ENCODE measurements at regions not wholly inside any gene's neighbourhood (a gene's known extent, or its start where the extent isn't known, plus 50 kb on each side); places are given as distances from the start of the nearest gene placed in this dataset.
A peak's percentile ranks its signal among the peaks of the same experiment; 100 is the strongest.
"Not testable (repeated sequence)": the region's sequence is repeated elsewhere in the genome, so short reads cannot be mapped to it uniquely, and the experiment has no call there.

- H3K27me3 Mint-ChIP-seq (ENCODE audit: low read depth), result no peaks in the 10 kb centered on the region
- H3K4me3 Mint-ChIP-seq, result no peak overlapping the region
- no peaks in the 10 kb centered on the region for H3K9me3 Mint-ChIP-seq
- peak overlapping the region; percentile 13 to 51 (median 15) for H3K27ac Mint-ChIP-seq
- TF ChIP-seq, protein P1, sequence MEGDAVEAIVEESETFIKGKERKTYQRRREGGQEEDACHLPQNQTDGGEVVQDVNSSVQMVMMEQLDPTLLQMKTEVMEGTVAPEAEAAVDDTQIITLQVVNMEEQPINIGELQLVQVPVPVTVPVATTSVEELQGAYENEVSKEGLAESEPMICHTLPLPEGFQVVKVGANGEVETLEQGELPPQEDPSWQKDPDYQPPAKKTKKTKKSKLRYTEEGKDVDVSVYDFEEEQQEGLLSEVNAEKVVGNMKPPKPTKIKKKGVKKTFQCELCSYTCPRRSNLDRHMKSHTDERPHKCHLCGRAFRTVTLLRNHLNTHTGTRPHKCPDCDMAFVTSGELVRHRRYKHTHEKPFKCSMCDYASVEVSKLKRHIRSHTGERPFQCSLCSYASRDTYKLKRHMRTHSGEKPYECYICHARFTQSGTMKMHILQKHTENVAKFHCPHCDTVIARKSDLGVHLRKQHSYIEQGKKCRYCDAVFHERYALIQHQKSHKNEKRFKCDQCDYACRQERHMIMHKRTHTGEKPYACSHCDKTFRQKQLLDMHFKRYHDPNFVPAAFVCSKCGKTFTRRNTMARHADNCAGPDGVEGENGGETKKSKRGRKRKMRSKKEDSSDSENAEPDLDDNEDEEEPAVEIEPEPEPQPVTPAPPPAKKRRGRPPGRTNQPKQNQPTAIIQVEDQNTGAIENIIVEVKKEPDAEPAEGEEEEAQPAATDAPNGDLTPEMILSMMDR (IDR thresholded peaks at IDR 0.05; ENCODE audit: unreplicated experiment in 3 of 3), result no peak
- no peaks in the 10 kb centered on the region for H3K36me3 Mint-ChIP-seq (ENCODE audit: low read depth)
- H3K4me1 Mint-ChIP-seq, result peaks cover 15% of the 10 kb centered on the region
Measured at GRCh38 chr5:82470185-82470994, 192.2 kb upstream of the RPS23 start.

- Mint-ChIP-seq H3K27me3 (ENCODE audit: low read depth) (no peaks in the 10 kb centered on the region), H3K4me1 (peaks cover 15% of the 10 kb centered on the region), H3K9me3 (peaks cover 21% of the 10 kb centered on the region), H3K36me3 (ENCODE audit: low read depth) (peaks cover 8% of the 10 kb centered on the region), H3K27ac (peak overlapping the region; percentile 97 to 99 (median 97)), H3K4me3 (peak overlapping the region in 2 of 3 experiments; percentile 31 to 57)
- TF ChIP-seq, protein P1 (IDR thresholded peaks at IDR 0.05; ENCODE audit: unreplicated experiment in 3 of 3), result no peak
Measured at GRCh38 chr5:82466986-82467561, 188.9 kb upstream of the RPS23 start.

DNA sequence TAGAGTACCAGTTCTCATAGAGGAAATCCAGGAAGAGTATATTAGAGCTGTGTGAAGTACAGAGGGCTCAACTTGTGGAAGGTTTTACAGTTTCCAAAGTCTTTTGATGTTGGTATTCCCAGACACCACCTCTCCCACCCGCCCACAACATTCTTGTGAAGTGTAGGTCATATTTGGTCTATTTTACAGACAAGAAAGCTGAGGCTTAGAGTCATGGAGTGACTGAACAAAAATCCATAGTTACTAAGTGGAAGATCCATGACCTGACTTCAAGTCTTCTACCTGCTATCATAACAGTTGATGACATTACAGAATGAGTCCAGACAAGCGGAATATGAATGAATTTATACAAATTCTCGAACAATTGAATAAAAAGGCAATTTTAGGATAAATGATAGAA lies 187.1 kb upstream of the RPS23 start:
- H3K4me1 Mint-ChIP-seq, result peaks cover 15% of the 10 kb centered on the region

GRCh38 chr5:82459626-82460025 lies 181.5 kb upstream of the RPS23 start:
- Mint-ChIP-seq H3K9me3 (peaks cover 64% of the 10 kb centered on the region), H3K4me3 (no peak overlapping the region), H3K36me3 (ENCODE audit: low read depth) (peaks cover 18% of the 10 kb centered on the region), H3K27ac (no peak overlapping the region), H3K4me1 (no peaks in the 10 kb centered on the region), H3K27me3 (ENCODE audit: low read depth) (no peaks in the 10 kb centered on the region)
- TF ChIP-seq, protein P1 (IDR thresholded peaks at IDR 0.05; ENCODE audit: unreplicated experiment in 3 of 3), result no peak

More for the DNA sequence above, 187.1 kb upstream of the RPS23 start:
- Mint-ChIP-seq H3K27ac (no peak overlapping the region), H3K36me3 (ENCODE audit: low read depth) (peaks cover 8% of the 10 kb centered on the region), H3K9me3 (peaks cover 33% of the 10 kb centered on the region), H3K4me3 (no peak overlapping the region), H3K27me3 (ENCODE audit: low read depth) (no peaks in the 10 kb centered on the region)
- TF ChIP-seq, protein P1 (IDR thresholded peaks at IDR 0.05; ENCODE audit: unreplicated experiment in 3 of 3), result no peak

DNA sequence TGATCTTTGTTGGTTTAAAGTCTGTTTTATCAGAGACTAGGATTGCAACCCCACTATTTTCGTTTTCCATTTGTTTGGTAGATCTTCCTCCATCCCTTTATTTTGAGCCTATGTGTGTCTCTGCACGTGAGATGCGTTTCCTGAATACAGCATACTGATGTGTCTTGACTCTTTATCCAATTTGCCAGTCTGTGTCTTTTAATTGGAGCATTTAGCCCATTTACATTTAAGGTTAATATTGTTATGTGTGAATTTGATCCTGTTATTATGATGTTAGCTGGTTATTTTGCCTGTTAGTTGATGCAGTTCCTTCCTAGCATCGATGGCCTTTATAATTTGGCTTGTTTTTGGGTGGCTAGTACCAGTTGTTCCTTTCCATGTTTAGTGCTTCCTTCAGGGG lies 177.2 kb upstream of the RPS23 start:
- H3K36me3 Mint-ChIP-seq (ENCODE audit: low read depth); H3K27me3 Mint-ChIP-seq (ENCODE audit: low read depth); H3K4me3 Mint-ChIP-seq; H3K4me1 Mint-ChIP-seq; H3K27ac Mint-ChIP-seq: not testable (repeated sequence)
- H3K9me3 Mint-ChIP-seq, result peaks cover 46% of the 10 kb centered on the region

GRCh38 chr5:82448374-82448773 lies 170.2 kb upstream of the RPS23 start:
- H3K4me3 Mint-ChIP-seq, result no peak overlapping the region
- H3K4me1 Mint-ChIP-seq, result peaks cover 29% of the 10 kb centered on the region
- H3K27ac Mint-ChIP-seq, result peak overlapping the region in 2 of 3 experiments; percentile 11 to 39
- no peaks in the 10 kb centered on the region for H3K36me3 Mint-ChIP-seq (ENCODE audit: low read depth)
- TF ChIP-seq, protein P1 (IDR thresholded peaks at IDR 0.05; ENCODE audit: unreplicated experiment in 3 of 3), result no peak
- H3K27me3 Mint-ChIP-seq (ENCODE audit: low read depth), result no peaks in the 10 kb centered on the region
- H3K9me3 Mint-ChIP-seq, result peaks cover 8% of the 10 kb centered on the region

Data from nephron (organoid).